Gastroesophageal sphincter (tissue), 4 donors: ENCODE measurements at regions not wholly inside any gene's neighbourhood (a gene's known extent, or its start where the extent isn't known, plus 50 kb on each side); places are given as distances from the start of the nearest gene placed in this dataset.

Experiments
- ATAC-seq: fragments of 150-250 bp; one replicate; pipeline ENCODE4 v1.9.1; 2016; ENCODE audit warnings: mild to moderate bottlenecking, moderate library complexity
- H3K27ac ChIP-seq, 4 donors: fragments of 200-600 bp; sonication (generic) in 3 of 4; 1 replicate in 3 of 4; 2 replicates in 1 of 4; pipeline ENCODE4 v1.5.1; 2016 to 2019
- H3K27me3 ChIP-seq: fragments of 200-600 bp; sonication (generic); one replicate; pipeline ENCODE4 v1.5.1; 2019
- H3K36me3 ChIP-seq, 2 donors: fragments of 200-600 bp; sonication (generic); one replicate each; pipeline ENCODE4 v1.5.1; 2019; ENCODE audit warnings: control low read depth in 1 of 2
- H3K4me1 ChIP-seq, 3 donors: fragments of 200-600 bp; sonication (generic); 1 replicate in 2 of 3; 2 replicates in 1 of 3; pipeline ENCODE4 v1.5.1; 2016 to 2019; ENCODE audit warnings: control low read depth in 2 of 3
- H3K4me3 ChIP-seq, 2 donors: fragments of 200-600 bp; sonication (generic); one replicate each; pipeline ENCODE4 v1.5.1; 2019; ENCODE audit warnings: mild to moderate bottlenecking in 1 of 2, moderate library complexity in 1 of 2
- H3K9me3 ChIP-seq, 3 donors: fragments of 200-600 bp; sonication (generic); one replicate each; pipeline ENCODE4 v1.5.1; 2017 to 2019; ENCODE audit warnings: control low read depth in 2 of 3
- CTCF ChIP-seq, 4 experiments: fragments of 200-600 bp in 2 of 4; fragments of 450-650 bp in 2 of 4; sonication (generic) in 1 of 4; IDR thresholded peaks; one replicate each; pipeline ENCODE4 v1.5.1; 2017 to 2019; ENCODE audit warnings: antibody characterized with exemption in 4 of 4, mild to moderate bottlenecking in 2 of 4, moderate library complexity in 2 of 4
- EP300 ChIP-seq: sonication (generic); formaldehyde crosslinking; IDR thresholded peaks from one replicate; pipeline ENCODE4 v1.6.1; 2017; ENCODE audit warnings: antibody characterized with exemption, mild to moderate bottlenecking
- POLR2A ChIP-seq, 2 donors: fragments of 450-650 bp; IDR thresholded peaks; one replicate each; pipeline ENCODE4 v1.6.1; 2017; ENCODE audit warnings: antibody characterized with exemption in 2 of 2, mild to moderate bottlenecking in 2 of 2, moderate library complexity in 1 of 2
- POLR2AphosphoS5 ChIP-seq: sonication (generic); formaldehyde crosslinking; IDR thresholded peaks from one replicate; pipeline ENCODE4 v1.6.1; 2017; ENCODE audit warnings: antibody characterized with exemption
- WGBS, 2 donors: methylation state at CpG; one replicate each; pipeline ENCODE4 v1.1.5; 2018; ENCODE audit warnings: low coverage in 1 of 2; 5-methylcytosine and 5-hydroxymethylcytosine counted together

GRCh38 chr4:79087071-79087470 lies 147.8 kb upstream of the PAQR3 start:
- Histone ChIP-seq H3K4me3 (no peak overlapping the region), H3K9me3 (peaks cover 0 to 5% (median 0%) of the 10 kb centered on the region in 3 donors), H3K36me3 (no peaks in the 10 kb centered on the region), H3K27ac (no peak overlapping the region), H3K27me3 (no peaks in the 10 kb centered on the region), H3K4me1 (peaks cover 0 to 22% (median 7%) of the 10 kb centered on the region in 3 donors)
- TF ChIP-seq POLR2AphosphoS5 (no peak), CTCF (IDR thresholded peaks at IDR 0.05) (no peak), POLR2A (IDR thresholded peaks at IDR 0.05) (no peak), EP300 (no peak)
- no peak for ATAC-seq
- 28 to 83% methylated on average over 1 to 3 of the region's 3 CpGs for whole genome bisulfite sequencing, 2 donors

- peak overlapping the region; percentile 79 to 95 (median 84) for H3K27ac ChIP-seq
- H3K9me3 ChIP-seq, result peaks cover 0 to 7% (median 0%) of the 10 kb centered on the region in 3 donors
- H3K4me1 ChIP-seq, result peaks cover 0 to 25% (median 7%) of the 10 kb centered on the region in 3 donors
- 5 to 23% methylated on average over 2 of the region's 2 CpGs for WGBS, 2 donors
- H3K4me3 ChIP-seq, result no peak overlapping the region
- H3K36me3 ChIP-seq, result no peaks in the 10 kb centered on the region
- ATAC-seq, result peak; percentile 97
- H3K27me3 ChIP-seq, result no peaks in the 10 kb centered on the region
- TF ChIP-seq POLR2A (IDR thresholded peaks at IDR 0.05) (no peak), CTCF (IDR thresholded peaks at IDR 0.05) (no peak), POLR2AphosphoS5 (peak; percentile 97), EP300 (peak; percentile 95)
Measured at GRCh38 chr4:79083406-79084010, 144.3 kb upstream of the PAQR3 start.

GRCh38 chr4:79082997-79083396 lies 143.8 kb upstream of the PAQR3 start:
- Histone ChIP-seq H3K27ac (peak overlapping the region; percentile 79 to 95 (median 84)), H3K4me3 (no peak overlapping the region), H3K4me1 (peaks cover 0 to 30% (median 7%) of the 10 kb centered on the region in 3 donors), H3K27me3 (no peaks in the 10 kb centered on the region), H3K9me3 (peaks cover 0 to 7% (median 0%) of the 10 kb centered on the region in 3 donors), H3K36me3 (no peaks in the 10 kb centered on the region)
- TF ChIP-seq EP300 (no peak), POLR2A (IDR thresholded peaks at IDR 0.05) (no peak), CTCF (IDR thresholded peaks at IDR 0.05) (no peak), POLR2AphosphoS5 (no peak)
- WGBS, 2 donors, result 20 to 30% methylated on average over 5 to 6 of the region's 6 CpGs
- peak; percentile 38 for ATAC-seq

GRCh38 chr4:79081973-79082372 lies 142.7 kb upstream of the PAQR3 start:
- Histone ChIP-seq H3K4me1 (peaks cover 0 to 32% (median 7%) of the 10 kb centered on the region in 3 donors), H3K4me3 (no peak overlapping the region), H3K27ac (peak overlapping the region; percentile 79 to 95 (median 84)), H3K9me3 (peaks cover 0 to 7% (median 0%) of the 10 kb centered on the region in 3 donors), H3K36me3 (no peaks in the 10 kb centered on the region), H3K27me3 (no peaks in the 10 kb centered on the region)
- TF ChIP-seq POLR2AphosphoS5, result no peak
- no peak for TF ChIP-seq EP300
- no peak for TF ChIP-seq CTCF (IDR thresholded peaks at IDR 0.05)
- TF ChIP-seq POLR2A (IDR thresholded peaks at IDR 0.05), result no peak
- 50 to 94% methylated on average over 1 of the region's 1 CpG for WGBS, 2 donors
- no peak for ATAC-seq

GRCh38 chr4:79078339-79078738 lies 139.1 kb upstream of the PAQR3 start:
- no peak for ATAC-seq
- H3K9me3 ChIP-seq, result peaks cover 0 to 7% (median 0%) of the 10 kb centered on the region in 3 donors
- peak overlapping the region in 3 of 4 donors; percentile 2 to 15 (median 12) for H3K27ac ChIP-seq
- H3K27me3 ChIP-seq, result no peaks in the 10 kb centered on the region
- no peak overlapping the region for H3K4me3 ChIP-seq
- peaks cover 0 to 21% (median 5%) of the 10 kb centered on the region in 3 donors for H3K4me1 ChIP-seq
- H3K36me3 ChIP-seq, result no peaks in the 10 kb centered on the region
- WGBS, 2 donors, result 60% methylated on average over 1 of the region's 1 CpG; no CpG with 5 or more reads in 1 of the 2 donors
- TF ChIP-seq EP300 (no peak), POLR2AphosphoS5 (no peak), CTCF (IDR thresholded peaks at IDR 0.05) (no peak), POLR2A (IDR thresholded peaks at IDR 0.05) (no peak)
